HL-60 (cell line): ENCODE measurements at regions not wholly inside any gene's neighbourhood (a gene's known extent, or its start where the extent isn't known, plus 50 kb on each side); places are given as distances from the start of the nearest gene placed in this dataset.

Experiments used
- DNase-seq, 2 experiments: peaks; one replicate each; pipeline ENCODE4 v3.0.0-alpha.2; 2010 to 2020; ENCODE audit warnings: low read depth in 1 of 2, low spot score in 1 of 2
- H3K27ac ChIP-seq: fragments of 250-450 bp; sonication (Bioruptor Pico); replicated peaks from 2 replicates; pipeline ENCODE4 v1.5.1; 2020; ENCODE audit warnings: mild to moderate bottlenecking, moderate library complexity
- H3K27me3 ChIP-seq: fragments of 250-450 bp; sonication (Bioruptor Pico); 2 replicates; pipeline ENCODE4 v1.5.1; 2021; ENCODE audit warnings: mild to moderate bottlenecking, moderate library complexity; ENCODE audit not compliant: insufficient read depth, poor library complexity, severe bottlenecking
- H3K4me3 ChIP-seq: replicated peaks from 2 replicates; pipeline ENCODE4 v1.5.1; 2011; ENCODE audit warnings: mild to moderate bottlenecking, control low read depth, low read length; ENCODE audit not compliant: insufficient read depth
- GABPA ChIP-seq: IDR thresholded peaks from 2 replicates; pipeline ENCODE4 v1.6.1; 2012; ENCODE audit warnings: low read depth
- POLR2AphosphoS5 ChIP-seq: IDR thresholded peaks from 2 replicates; pipeline ENCODE4 v1.6.1; 2012; ENCODE audit warnings: low read depth
- SPI1 ChIP-seq: IDR thresholded peaks from 2 replicates; pipeline ENCODE4 v1.6.1; 2012; ENCODE audit warnings: low read depth, mild to moderate bottlenecking, borderline replicate concordance
- TF ChIP-seq, protein P1 (sequence below): IDR thresholded peaks from one replicate; pipeline ENCODE4 v1.5.1; 2011; ENCODE audit warnings: low read length, control low read depth, inconsistent platforms; ENCODE audit not compliant: insufficient read depth
- TF ChIP-seq, protein P2 (sequence below): IDR thresholded peaks from 2 replicates; pipeline ENCODE4 v1.6.1; 2012; ENCODE audit warnings: low read depth; ENCODE audit not compliant: insufficient replicate concordance

DNA sequence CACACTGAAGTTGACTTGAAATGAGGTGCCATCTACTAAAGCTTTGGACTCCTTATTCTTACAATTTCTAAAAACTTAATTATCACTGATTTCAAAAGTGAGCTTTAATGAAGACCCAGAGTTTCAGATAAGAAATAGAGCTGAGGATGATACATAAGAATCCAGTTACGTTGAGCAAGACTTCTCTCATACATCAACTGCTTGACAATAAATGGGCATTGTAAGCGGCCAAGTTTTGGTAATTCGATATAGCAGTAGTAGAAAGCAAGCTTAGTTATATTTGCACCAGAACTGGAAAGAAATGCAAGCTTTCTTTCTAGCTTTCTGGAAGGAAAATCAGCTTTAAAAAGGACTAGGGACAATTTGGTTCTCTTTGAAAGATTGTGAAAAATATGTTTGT, 1359.6 kb downstream of the FSCB start:
- Histone ChIP-seq H3K27me3 (no peaks in the 10 kb centered on the region), H3K27ac (no peak overlapping the region), H3K4me3 (no peak overlapping the region)
- no peak for TF ChIP-seq SPI1
- DNase-seq: no peak

DNA sequence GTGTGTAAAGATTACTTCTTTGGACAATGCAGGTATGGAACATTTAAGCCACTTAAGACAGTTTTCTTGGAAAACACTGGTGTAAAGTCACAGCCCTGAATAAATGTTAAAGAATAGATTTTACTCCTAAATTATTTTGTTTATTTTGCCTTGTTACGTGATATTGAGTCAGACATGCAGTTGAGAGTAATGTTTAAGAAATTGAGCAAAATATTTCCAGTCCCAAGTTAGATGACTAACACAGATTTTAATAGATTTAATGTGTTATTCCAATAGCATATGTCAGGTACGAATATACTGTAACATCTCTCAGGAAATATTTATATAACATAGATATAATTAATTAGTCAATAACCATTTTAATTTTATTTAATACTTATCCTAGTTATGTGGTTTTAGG, 1361.7 kb downstream of the FSCB start:
- Histone ChIP-seq H3K27ac (no peak overlapping the region), H3K27me3 (no peaks in the 10 kb centered on the region), H3K4me3 (no peak overlapping the region)
- no peak for DNase-seq
- TF ChIP-seq POLR2AphosphoS5 (no peak), SPI1 (no peak), GABPA (no peak)
- TF ChIP-seq, protein P1, sequence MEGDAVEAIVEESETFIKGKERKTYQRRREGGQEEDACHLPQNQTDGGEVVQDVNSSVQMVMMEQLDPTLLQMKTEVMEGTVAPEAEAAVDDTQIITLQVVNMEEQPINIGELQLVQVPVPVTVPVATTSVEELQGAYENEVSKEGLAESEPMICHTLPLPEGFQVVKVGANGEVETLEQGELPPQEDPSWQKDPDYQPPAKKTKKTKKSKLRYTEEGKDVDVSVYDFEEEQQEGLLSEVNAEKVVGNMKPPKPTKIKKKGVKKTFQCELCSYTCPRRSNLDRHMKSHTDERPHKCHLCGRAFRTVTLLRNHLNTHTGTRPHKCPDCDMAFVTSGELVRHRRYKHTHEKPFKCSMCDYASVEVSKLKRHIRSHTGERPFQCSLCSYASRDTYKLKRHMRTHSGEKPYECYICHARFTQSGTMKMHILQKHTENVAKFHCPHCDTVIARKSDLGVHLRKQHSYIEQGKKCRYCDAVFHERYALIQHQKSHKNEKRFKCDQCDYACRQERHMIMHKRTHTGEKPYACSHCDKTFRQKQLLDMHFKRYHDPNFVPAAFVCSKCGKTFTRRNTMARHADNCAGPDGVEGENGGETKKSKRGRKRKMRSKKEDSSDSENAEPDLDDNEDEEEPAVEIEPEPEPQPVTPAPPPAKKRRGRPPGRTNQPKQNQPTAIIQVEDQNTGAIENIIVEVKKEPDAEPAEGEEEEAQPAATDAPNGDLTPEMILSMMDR: no peak
- TF ChIP-seq, protein P2, sequence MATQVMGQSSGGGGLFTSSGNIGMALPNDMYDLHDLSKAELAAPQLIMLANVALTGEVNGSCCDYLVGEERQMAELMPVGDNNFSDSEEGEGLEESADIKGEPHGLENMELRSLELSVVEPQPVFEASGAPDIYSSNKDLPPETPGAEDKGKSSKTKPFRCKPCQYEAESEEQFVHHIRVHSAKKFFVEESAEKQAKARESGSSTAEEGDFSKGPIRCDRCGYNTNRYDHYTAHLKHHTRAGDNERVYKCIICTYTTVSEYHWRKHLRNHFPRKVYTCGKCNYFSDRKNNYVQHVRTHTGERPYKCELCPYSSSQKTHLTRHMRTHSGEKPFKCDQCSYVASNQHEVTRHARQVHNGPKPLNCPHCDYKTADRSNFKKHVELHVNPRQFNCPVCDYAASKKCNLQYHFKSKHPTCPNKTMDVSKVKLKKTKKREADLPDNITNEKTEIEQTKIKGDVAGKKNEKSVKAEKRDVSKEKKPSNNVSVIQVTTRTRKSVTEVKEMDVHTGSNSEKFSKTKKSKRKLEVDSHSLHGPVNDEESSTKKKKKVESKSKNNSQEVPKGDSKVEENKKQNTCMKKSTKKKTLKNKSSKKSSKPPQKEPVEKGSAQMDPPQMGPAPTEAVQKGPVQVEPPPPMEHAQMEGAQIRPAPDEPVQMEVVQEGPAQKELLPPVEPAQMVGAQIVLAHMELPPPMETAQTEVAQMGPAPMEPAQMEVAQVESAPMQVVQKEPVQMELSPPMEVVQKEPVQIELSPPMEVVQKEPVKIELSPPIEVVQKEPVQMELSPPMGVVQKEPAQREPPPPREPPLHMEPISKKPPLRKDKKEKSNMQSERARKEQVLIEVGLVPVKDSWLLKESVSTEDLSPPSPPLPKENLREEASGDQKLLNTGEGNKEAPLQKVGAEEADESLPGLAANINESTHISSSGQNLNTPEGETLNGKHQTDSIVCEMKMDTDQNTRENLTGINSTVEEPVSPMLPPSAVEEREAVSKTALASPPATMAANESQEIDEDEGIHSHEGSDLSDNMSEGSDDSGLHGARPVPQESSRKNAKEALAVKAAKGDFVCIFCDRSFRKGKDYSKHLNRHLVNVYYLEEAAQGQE: no peak

DNA sequence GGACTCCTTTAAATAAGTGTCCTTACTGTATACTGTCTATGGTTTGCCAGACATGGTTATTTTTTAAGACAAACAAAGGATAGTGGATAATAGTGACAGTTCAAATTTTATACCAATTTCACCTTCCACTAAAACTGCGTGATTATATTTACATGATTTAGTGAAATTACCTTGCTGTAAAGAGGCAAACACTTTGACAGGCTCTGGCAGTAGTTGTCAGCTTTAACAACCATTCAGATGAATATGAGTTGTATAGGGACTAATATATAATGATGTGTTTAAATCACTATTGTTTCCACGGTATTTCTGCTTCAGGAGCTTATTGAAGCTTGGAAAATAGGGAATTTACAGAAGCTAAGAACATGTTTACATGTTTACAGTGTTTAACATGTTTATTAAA, 1364.0 kb downstream of the FSCB start:
- TF ChIP-seq GABPA (no peak), SPI1 (no peak), POLR2AphosphoS5 (no peak)
- TF ChIP-seq, protein P1: no peak
- TF ChIP-seq, protein P2: no peak
- no peak overlapping the region for H3K27ac ChIP-seq
- no peak for DNase-seq
- no peaks in the 10 kb centered on the region for H3K27me3 ChIP-seq
- H3K4me3 ChIP-seq: no peak overlapping the region

DNA sequence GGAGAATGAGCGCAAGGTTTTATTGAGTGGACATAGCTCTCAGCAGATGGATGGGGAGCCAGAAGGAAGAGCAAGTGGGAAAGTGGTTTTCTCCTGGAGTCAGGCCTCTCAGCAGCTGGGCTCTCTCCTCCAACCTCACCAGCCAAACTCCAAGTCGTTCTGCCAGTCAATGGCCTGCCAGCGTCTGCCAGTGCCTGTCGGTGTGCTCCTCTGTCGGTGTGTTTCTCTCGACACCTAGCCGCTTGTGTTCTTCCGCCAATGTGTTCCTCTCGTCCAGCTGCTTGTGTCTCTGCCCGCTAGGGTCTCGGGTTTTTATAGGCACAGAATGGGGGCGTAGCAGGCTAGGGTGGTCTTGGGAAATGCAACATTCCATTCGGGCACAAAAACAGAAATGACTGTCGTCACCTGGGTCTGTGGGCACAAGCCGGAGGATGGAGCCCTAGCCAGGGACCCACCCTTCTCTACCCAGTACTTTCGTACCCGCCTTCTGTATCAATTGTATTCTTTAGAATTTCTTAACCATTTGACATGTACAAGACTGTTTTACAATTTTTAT, 1365.4 kb downstream of the FSCB start:
- Histone ChIP-seq H3K27ac (no peak overlapping the region), H3K27me3 (no peaks in the 10 kb centered on the region), H3K4me3 (no peak overlapping the region)
- no peak for DNase-seq
- TF ChIP-seq, protein P1: no peak
- TF ChIP-seq POLR2AphosphoS5 (no peak), GABPA (no peak), SPI1 (no peak)
- TF ChIP-seq, protein P2: no peak
